ENCODE measurements at regions not wholly inside any gene's neighbourhood (a gene's known extent, or its start where the extent isn't known, plus 50 kb on each side); places are given as distances from the start of the nearest gene placed in this dataset.

- TF ChIP-seq CTCF (conservative IDR thresholded peaks at IDR 0.05 in 1 of 2, IDR thresholded peaks at IDR 0.05 in 1 of 2; ENCODE audit: low read depth in 1 of 2, low read length in 2 of 2), result no peak
- TF ChIP-seq EZH2 (IDR thresholded peaks at IDR 0.05; ENCODE audit: low read length, missing control alignments), result no peak
Observed at GRCh38 chrX:106323357-106323756, 155.3 kb downstream of the PWWP3B start.

Measured in fibroblast of lung (primary cell).